ENCODE measurements at regions not wholly inside any gene's neighbourhood (a gene's known extent, or its start where the extent isn't known, plus 50 kb on each side); places are given as distances from the start of the nearest gene placed in this dataset.
"Not testable (repeated sequence)": the region's sequence is repeated elsewhere in the genome, so short reads cannot be mapped to it uniquely, and the experiment has no call there.

DNA sequence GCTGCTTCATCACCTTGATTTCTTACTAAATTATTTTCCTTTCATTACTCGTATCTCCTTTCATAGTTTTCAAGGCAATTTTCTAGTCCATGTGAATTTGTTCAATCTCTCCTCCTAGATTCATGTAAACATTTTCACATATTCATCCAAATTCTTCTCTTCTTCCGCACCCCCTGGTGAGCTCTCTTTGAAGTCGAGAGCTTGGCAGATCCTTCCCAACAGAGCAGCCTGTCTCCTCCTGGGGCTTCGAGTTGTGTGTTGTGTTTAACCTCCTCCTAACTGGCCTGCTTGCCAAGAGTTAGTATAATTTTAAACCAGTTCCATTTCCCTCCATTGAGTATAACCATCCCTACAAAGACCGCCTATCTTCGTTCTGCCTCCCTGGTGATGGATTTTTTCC, 272.4 kb upstream of the CELF2 start:
- ATAC-seq (replicated peaks), result no peak
- H3K4me3 Mint-ChIP-seq, result no peak overlapping the region
- H3K36me3 Mint-ChIP-seq (ENCODE audit: low read depth), result no peaks in the 10 kb centered on the region
- H3K4me1 Mint-ChIP-seq, result no peaks in the 10 kb centered on the region
- no peak overlapping the region for H3K27ac Mint-ChIP-seq
- H3K27me3 Mint-ChIP-seq, result peaks cover 20% of the 10 kb centered on the region
- H3K9me3 Mint-ChIP-seq, result peaks cover 8% of the 10 kb centered on the region

DNA sequence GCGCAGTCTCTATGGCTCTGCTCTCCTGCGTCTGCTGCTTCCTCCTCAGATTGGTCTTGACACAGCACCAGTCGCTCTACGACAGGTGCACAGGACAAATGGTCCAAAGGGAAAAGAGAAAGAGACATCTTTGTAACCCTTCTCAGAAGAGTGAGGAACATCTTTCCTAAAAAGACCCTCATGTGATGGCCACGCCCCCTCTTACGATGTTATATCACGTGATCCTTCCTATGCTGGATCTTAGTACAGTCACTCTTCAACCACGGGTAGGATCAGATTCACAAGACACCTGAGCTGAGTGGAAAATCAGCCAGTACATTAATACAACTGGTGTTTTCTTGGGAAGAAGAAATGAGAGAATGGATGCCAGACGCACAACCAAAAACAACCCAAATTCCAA, 262.2 kb upstream of the CELF2 start:
- no peaks in the 10 kb centered on the region for H3K36me3 Mint-ChIP-seq (ENCODE audit: low read depth)
- no peaks in the 10 kb centered on the region for H3K4me1 Mint-ChIP-seq
- H3K27ac Mint-ChIP-seq, result no peak overlapping the region
- H3K27me3 Mint-ChIP-seq, result peaks cover 3% of the 10 kb centered on the region
- H3K4me3 Mint-ChIP-seq, result no peak overlapping the region
- no peak for ATAC-seq (replicated peaks)
- no peaks in the 10 kb centered on the region for H3K9me3 Mint-ChIP-seq

DNA sequence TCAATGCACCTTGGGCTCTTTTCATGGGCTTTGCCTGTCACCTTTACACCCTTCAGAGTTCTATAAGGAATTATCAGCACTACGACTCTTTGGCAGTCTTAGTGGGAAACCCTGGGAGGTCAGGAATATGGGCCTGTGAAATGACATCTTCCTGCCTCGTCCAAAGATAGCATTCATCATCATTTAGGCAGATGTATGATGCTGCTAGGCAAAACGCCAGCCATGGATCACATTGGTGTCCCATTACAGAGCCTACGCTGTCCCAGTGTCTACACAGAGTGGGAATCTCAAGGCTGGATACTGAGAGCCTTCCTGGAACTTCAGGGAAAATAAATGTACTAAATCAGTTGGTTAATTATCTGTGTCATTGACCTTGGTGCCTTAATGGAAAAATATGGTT, 259.4 kb upstream of the CELF2 start:
- no peak overlapping the region for H3K27ac Mint-ChIP-seq

DNA sequence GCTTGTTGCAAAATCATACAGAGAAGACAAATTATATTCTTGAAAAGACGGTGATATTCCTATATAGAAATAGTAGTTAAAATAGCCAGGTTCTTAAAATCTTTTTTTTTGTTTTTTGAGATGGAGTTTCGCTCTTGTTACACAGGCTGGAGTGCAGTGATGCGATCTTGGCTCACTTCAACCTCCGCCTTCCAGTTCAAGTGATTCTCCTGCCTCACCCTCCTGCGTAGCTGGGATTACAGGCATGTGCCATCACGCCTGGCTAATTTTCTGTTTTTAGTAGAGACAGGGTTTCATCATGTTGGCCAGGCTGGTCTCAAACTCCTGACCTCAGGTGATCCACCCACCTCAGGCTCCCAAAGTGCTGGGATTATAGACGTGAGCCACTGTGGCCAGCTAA, 257.9 kb upstream of the CELF2 start:
- not testable (repeated sequence) for H3K4me1 Mint-ChIP-seq, H3K4me3 Mint-ChIP-seq
- peaks cover 19% of the 10 kb centered on the region for H3K27me3 Mint-ChIP-seq

More for the DNA sequence above, 259.4 kb upstream of the CELF2 start:
- Mint-ChIP-seq H3K4me3 (no peak overlapping the region), H3K4me1 (no peaks in the 10 kb centered on the region), H3K36me3 (ENCODE audit: low read depth) (no peaks in the 10 kb centered on the region), H3K9me3 (no peaks in the 10 kb centered on the region), H3K27me3 (peaks cover 12% of the 10 kb centered on the region)
- no peak for ATAC-seq (replicated peaks)

DNA sequence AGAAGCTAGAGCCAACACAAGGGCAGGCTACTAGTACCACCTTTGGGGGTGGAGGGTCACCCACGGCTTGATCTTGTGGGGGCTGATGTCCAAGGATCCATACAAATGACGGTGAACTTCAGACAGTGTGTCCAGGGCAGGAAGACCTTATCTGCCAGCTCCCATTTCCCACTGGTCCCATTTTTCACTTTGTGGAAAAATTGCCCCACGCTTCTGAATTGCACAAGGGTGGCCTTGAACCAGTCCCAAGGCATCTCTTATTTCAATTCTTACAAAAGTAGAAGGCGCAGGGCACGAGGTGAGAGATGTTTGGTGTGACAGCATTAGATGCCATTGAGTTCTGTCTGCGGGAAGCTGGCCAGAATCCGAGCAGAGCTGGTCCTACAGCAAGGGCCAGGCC, 252.7 kb upstream of the CELF2 start:
- Mint-ChIP-seq H3K27ac (no peak overlapping the region), H3K36me3 (ENCODE audit: low read depth) (no peaks in the 10 kb centered on the region), H3K27me3 (peaks cover 26% of the 10 kb centered on the region), H3K4me3 (no peak overlapping the region), H3K4me1 (no peaks in the 10 kb centered on the region), H3K9me3 (no peaks in the 10 kb centered on the region)
- ATAC-seq (replicated peaks), result no peak

More for the DNA sequence above, 257.9 kb upstream of the CELF2 start:
- H3K36me3 Mint-ChIP-seq (ENCODE audit: low read depth); ATAC-seq (replicated peaks); H3K9me3 Mint-ChIP-seq; H3K27ac Mint-ChIP-seq: not testable (repeated sequence)

DNA sequence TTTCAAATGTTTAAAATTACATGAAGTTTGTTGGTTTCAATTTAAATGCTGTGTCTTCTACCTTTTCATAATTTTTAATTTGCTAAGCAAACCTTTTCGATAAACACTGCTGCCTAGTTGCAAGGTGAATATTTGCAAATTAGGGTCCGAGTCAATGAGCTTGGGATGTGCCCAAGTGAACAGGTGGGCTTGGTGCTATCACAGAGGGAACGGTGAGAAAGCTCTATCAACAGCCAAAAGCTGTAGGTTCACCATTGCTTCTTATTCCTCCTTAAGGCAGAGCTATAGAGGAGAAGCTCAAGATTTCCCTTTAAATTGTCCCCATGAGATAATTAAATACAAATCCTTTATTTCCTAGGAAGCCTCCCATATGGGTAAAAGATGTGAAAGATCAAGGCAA, 245.3 kb upstream of the CELF2 start:
- H3K4me1 Mint-ChIP-seq, result no peaks in the 10 kb centered on the region
- no peak overlapping the region for H3K27ac Mint-ChIP-seq
- H3K4me3 Mint-ChIP-seq, result no peak overlapping the region
- peaks cover 21% of the 10 kb centered on the region for H3K27me3 Mint-ChIP-seq
- no peak for ATAC-seq (replicated peaks)
- H3K9me3 Mint-ChIP-seq, result peaks cover under 1% of the 10 kb centered on the region
- H3K36me3 Mint-ChIP-seq (ENCODE audit: low read depth), result no peaks in the 10 kb centered on the region

DNA sequence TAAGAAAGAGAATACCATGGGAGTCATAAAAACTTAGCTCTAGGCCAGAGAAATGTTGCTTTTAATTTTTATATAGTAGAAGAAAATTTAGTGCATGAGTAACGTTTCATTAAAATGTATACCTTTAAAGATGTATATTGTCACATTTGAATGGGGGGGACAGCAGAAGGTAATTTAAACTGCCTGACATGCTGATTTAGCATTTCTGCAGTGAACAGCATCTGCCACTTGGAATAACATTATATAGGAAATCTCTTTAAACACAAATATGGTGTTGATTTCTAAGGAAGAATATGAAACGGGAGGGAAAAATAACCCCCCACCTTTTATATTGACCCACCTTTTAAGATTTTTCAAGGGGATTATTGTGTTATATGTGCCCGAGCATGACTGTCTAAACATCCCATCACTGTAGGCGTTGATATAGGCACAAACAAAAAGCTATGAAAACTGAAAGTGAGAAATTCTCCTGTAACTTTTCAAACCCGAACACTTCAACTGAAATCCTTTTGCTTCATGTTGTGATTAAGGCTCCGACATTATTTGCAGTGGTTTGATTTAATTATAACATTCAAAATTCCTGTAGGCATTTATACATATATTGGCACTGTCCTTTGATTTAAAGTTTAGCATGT, 244.7 kb upstream of the CELF2 start:
- peaks cover 5% of the 10 kb centered on the region for H3K9me3 Mint-ChIP-seq

DNA sequence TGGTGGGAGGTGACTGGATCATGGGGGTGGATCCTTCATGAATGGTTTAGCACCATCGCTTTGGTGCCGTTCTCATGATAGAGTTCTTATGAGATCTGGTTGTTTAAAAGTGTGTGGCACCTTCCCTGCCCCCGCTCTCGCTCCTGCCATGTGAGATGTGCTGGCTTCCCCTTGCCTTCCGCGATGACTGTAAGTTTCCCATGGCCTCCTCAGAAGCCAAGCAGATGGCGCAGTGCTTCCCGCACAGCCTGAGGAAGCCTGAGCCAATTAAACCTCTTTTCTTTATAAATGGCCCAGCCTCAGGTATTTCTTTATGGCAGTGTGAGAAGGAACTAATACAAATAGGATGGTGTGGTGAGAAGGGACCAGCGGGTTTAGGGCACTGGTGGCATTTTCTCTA, 243.3 kb upstream of the CELF2 start:
- Mint-ChIP-seq H3K36me3 (ENCODE audit: low read depth) (no peaks in the 10 kb centered on the region), H3K27me3 (peaks cover 22% of the 10 kb centered on the region), H3K4me3 (no peak overlapping the region), H3K27ac (no peak overlapping the region), H3K4me1 (no peaks in the 10 kb centered on the region), H3K9me3 (peaks cover 5% of the 10 kb centered on the region)
- ATAC-seq (replicated peaks), result no peak

More for the DNA sequence above, 244.7 kb upstream of the CELF2 start:
- no peaks in the 10 kb centered on the region for H3K4me1 Mint-ChIP-seq
- ATAC-seq (replicated peaks), result no peak
- no peak overlapping the region for H3K27ac Mint-ChIP-seq
- H3K4me3 Mint-ChIP-seq, result no peak overlapping the region
- H3K27me3 Mint-ChIP-seq, result peaks cover 27% of the 10 kb centered on the region
- H3K36me3 Mint-ChIP-seq (ENCODE audit: low read depth), result no peaks in the 10 kb centered on the region

DNA sequence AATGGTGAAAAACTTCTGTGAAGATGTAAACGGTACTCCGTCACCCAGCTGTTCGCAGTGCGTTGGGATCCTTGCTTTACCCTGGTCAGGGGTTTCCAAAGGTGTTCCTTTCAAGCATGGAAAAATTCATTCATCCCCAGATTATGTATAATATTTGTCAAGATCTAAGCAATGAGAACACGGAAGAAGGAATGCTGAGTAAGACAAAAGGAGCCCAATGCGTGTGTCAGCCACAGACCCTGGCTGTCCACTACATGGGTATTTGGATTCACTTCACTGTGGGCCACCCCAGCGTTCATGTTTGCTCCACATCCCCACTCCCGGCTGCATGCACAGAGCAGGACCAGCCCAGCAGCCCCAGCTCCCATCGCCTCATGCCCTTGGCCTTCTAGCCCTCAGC, 241.3 kb upstream of the CELF2 start:
- no peak overlapping the region for H3K4me3 Mint-ChIP-seq
- no peak for ATAC-seq (replicated peaks)
- peaks cover 26% of the 10 kb centered on the region for H3K27me3 Mint-ChIP-seq
- H3K27ac Mint-ChIP-seq, result no peak overlapping the region
- H3K9me3 Mint-ChIP-seq, result peaks cover 5% of the 10 kb centered on the region
- no peaks in the 10 kb centered on the region for H3K4me1 Mint-ChIP-seq
- H3K36me3 Mint-ChIP-seq (ENCODE audit: low read depth), result no peaks in the 10 kb centered on the region

DNA sequence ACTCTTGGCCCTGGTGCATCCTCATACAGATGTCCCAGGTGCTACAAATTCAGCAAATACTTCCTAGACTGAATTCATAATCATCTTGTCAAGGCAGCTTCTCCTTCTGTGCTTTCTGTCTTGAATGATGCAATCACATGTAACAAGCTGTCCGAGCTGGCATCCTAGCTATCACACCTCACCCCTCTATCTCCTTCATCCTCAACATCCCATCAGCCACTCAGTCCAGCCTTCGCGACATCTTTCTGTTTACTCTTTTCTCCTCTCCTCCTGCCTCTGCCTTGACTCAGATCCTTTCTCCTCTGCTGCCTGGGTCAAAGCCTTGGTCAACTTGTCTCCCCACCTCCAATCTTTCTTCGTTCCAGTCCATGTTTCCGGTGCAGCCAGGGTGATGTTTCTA, 240.4 kb upstream of the CELF2 start:
- Mint-ChIP-seq H3K27me3 (peaks cover 26% of the 10 kb centered on the region), H3K27ac (no peak overlapping the region), H3K4me3 (no peak overlapping the region), H3K36me3 (ENCODE audit: low read depth) (no peaks in the 10 kb centered on the region), H3K9me3 (peaks cover 5% of the 10 kb centered on the region), H3K4me1 (no peaks in the 10 kb centered on the region)
- no peak for ATAC-seq (replicated peaks)

DNA sequence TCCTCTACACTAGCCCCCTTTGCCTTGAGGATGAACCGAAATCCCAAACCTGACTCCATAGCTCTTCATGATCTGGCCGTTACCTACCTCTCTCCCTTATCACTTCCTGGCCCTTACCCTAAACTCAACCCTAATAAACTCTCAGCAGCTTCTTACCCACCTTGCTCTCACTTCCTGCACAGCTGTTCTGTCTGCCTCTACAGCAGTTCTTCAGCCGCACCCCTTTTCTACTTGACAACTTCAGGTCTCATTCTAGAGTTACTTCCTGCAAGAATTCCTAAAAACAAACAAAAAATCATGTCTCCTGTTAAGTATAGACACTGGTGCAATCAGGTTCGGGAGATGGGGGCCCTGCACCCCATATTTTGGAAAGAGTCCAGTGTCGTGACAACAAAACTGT, 239.9 kb upstream of the CELF2 start:
- H3K36me3 Mint-ChIP-seq (ENCODE audit: low read depth), result no peaks in the 10 kb centered on the region
- no peak overlapping the region for H3K27ac Mint-ChIP-seq
- peaks cover 5% of the 10 kb centered on the region for H3K9me3 Mint-ChIP-seq
- no peak for ATAC-seq (replicated peaks)
- H3K4me1 Mint-ChIP-seq, result no peaks in the 10 kb centered on the region
- no peak overlapping the region for H3K4me3 Mint-ChIP-seq
- H3K27me3 Mint-ChIP-seq, result peaks cover 26% of the 10 kb centered on the region

DNA sequence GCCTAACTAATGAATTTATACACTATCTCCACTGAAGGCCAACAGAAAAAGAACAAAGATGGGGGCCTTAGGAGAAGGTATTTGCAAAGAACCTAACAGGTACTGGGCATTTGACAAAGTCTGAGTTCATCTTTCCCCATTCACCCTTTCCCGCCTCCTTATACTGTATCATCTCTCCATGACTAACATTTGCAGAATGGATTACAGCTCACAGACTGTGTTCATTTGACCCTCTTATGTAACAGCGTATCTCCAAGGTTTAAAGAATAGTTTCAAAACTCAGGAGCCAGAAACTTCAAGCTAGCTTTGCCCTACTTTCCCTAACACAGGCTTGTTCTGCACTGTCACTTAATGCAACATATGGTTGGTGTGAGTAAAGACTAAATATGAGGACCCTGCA, 238.7 kb upstream of the CELF2 start:
- Mint-ChIP-seq H3K36me3 (ENCODE audit: low read depth) (no peaks in the 10 kb centered on the region), H3K9me3 (peaks cover 5% of the 10 kb centered on the region), H3K4me3 (no peak overlapping the region), H3K4me1 (no peaks in the 10 kb centered on the region), H3K27me3 (peaks cover 22% of the 10 kb centered on the region), H3K27ac (no peak overlapping the region)
- ATAC-seq (replicated peaks), result no peak

DNA sequence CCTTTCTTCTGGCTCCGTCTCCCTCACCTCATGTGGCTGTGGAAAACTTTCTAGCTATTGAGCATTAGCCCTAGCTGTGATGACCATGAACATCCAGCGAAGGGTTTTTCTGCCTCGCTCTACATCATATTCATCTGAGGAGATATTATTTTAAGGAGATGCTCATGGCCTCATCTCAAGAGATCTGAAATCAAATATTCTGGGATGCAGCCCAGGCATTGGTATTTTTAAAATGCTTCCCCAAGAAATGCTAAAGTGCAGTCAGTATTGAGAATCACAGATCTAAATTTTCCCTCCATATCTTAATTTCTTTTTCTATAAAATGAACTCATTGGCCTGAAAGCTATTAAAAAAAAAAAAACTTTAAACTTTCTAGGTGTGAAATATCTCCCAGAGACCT, 238.2 kb upstream of the CELF2 start:
- Mint-ChIP-seq H3K9me3 (peaks cover 5% of the 10 kb centered on the region), H3K27me3 (peaks cover 26% of the 10 kb centered on the region), H3K27ac (no peak overlapping the region), H3K36me3 (ENCODE audit: low read depth) (no peaks in the 10 kb centered on the region), H3K4me3 (no peak overlapping the region), H3K4me1 (no peaks in the 10 kb centered on the region)
- ATAC-seq (replicated peaks), result no peak

DNA sequence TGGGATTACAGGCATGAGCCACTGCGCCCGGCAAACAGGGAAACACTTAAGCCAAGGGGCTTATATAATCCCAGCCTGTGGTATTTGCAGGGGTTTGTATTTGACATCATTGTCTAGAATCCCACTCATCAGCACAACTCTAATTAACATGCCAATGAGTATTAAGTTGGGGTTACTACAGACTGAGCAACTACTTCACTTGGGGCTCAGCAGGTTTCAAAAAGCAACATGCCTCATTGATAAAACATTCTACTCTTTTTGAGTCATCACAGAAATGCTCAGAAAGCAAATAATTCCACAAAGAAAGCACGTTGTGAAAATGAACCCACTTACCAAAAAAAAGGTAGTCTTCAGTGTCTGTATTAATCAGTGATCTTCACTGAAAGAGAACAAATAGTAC, 236.9 kb upstream of the CELF2 start:
- H3K36me3 Mint-ChIP-seq (ENCODE audit: low read depth), result no peaks in the 10 kb centered on the region
- H3K27ac Mint-ChIP-seq, result no peak overlapping the region
- no peaks in the 10 kb centered on the region for H3K4me1 Mint-ChIP-seq
- no peak for ATAC-seq (replicated peaks)
- H3K27me3 Mint-ChIP-seq, result peaks cover 30% of the 10 kb centered on the region
- H3K9me3 Mint-ChIP-seq, result peaks cover 5% of the 10 kb centered on the region
- no peak overlapping the region for H3K4me3 Mint-ChIP-seq

DNA sequence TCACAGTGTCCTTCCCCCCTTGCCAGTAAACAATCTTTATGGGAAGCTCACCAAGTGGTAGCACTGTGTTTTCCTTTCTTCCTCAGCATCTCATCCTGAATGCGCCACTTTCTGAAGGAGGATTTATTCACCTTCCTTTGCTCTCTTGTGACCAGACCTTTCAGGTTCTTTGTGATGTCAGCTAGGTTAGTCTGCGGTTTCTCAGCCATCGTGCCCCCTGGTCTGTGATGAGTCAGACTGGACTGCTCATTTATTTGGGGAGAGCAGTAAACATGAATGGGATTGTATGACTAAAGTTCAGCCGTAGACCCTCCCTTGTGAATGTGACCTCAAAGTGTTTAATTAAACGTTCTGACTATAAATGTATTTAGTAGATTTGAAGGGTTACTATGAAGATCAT, 235.1 kb upstream of the CELF2 start:
- Mint-ChIP-seq H3K4me3 (no peak overlapping the region), H3K27ac (no peak overlapping the region), H3K9me3 (peaks cover 3% of the 10 kb centered on the region), H3K36me3 (ENCODE audit: low read depth) (no peaks in the 10 kb centered on the region), H3K4me1 (no peaks in the 10 kb centered on the region), H3K27me3 (peaks cover 24% of the 10 kb centered on the region)
- ATAC-seq (replicated peaks), result no peak

DNA sequence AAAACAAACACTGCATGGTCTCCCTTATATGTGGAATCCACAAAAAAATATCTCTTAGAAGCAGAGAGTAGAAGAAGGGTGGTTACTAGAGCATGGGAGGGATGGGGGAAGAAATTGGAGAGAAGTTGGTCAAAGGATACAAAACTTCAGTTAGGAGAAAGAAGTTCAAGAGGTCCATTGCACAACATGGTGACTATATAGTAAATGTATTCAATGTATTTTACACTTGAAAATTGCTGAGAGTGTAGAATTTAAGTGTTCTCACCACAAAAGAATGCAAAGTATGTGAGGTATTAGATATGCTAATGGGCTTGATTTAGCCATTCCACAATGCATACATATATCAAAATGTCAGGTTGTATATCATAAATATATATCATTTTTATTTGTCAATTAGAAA, 232.0 kb upstream of the CELF2 start:
- Mint-ChIP-seq H3K27me3 (peaks cover 19% of the 10 kb centered on the region), H3K4me1 (no peaks in the 10 kb centered on the region), H3K4me3 (no peak overlapping the region)

More for the DNA sequence above, 232.0 kb upstream of the CELF2 start:
- H3K36me3 Mint-ChIP-seq (ENCODE audit: low read depth), result no peaks in the 10 kb centered on the region
- H3K9me3 Mint-ChIP-seq, result no peaks in the 10 kb centered on the region
- H3K27ac Mint-ChIP-seq, result no peak overlapping the region
- ATAC-seq (replicated peaks), result no peak

Data from activated T-helper 17 cell treated with anti-CD3 and anti-CD28 coated beads, Interleukin-2, amount 50 U/mL, for 72 hours (primary cell).